Right cardiac atrium (tissue), 5 donors: ENCODE measurements at regions not wholly inside any gene's neighbourhood (a gene's known extent, or its start where the extent isn't known, plus 50 kb on each side); places are given as distances from the start of the nearest gene placed in this dataset.
"Not testable (repeated sequence)": the region's sequence is repeated elsewhere in the genome, so short reads cannot be mapped to it uniquely, and the experiment has no call there.

Experiments used
- ATAC-seq, 2 donors: fragments of 200-7000 bp; cut with Tn5 transposase; one replicate each; pipeline versions ENCODE4 v1.8.0 to v1.9.1; 2020; ENCODE audit warnings: moderate library complexity in 2 of 2, mild to moderate bottlenecking in 1 of 2
- DNase-seq, 3 donors: peaks; one replicate each; pipeline ENCODE4 v3.0.0-alpha.2; 2020
- H3K27ac ChIP-seq: one replicate; pipeline ENCODE4 v1.5.1; 2013; ENCODE audit warnings: mild to moderate bottlenecking, low read length, control low read depth, moderate library complexity
- H3K27me3 ChIP-seq: one replicate; pipeline ENCODE4 v1.6.1; 2013; ENCODE audit not compliant: control insufficient read depth, insufficient read depth
- H3K4me1 ChIP-seq: one replicate; pipeline ENCODE4 v1.6.1; 2013; ENCODE audit warnings: low read length; ENCODE audit not compliant: control insufficient read depth, insufficient read depth
- H3K4me3 ChIP-seq: one replicate; pipeline ENCODE4 v1.5.1; 2013; ENCODE audit warnings: low read length, control low read depth
- H3K9me3 ChIP-seq: one replicate; pipeline ENCODE4 v1.6.1; 2013; ENCODE audit warnings: low read length; ENCODE audit not compliant: control insufficient read depth
- WGBS: extraction: QIAGEN DNeasy Blood & Tissue Kit; methylation state at CpG from one replicate; pipeline ENCODE4 v1.1.7; 2013; 5-methylcytosine and 5-hydroxymethylcytosine counted together
- intact Hi-C, 4 donors: fragments of 100-400 bp; cut with DNase I; formaldehyde crosslinking; loops; one replicate each; pipeline versions ENCODE4 v1.11.0 to v1.14.0; 2022 to 2023
- donor health status: healthy with polysubstance abuse.
- donor health status: DM: no; HTN: yes; CAD: no.
- donor health status: DM: no; HTN: no; CAD: no.
- donor health status: DM: no; HTN: yes; CAD: no; lungs with severe emphysema.
- donor health status: DM: yes; HTN: yes; CAD: no.

DNA sequence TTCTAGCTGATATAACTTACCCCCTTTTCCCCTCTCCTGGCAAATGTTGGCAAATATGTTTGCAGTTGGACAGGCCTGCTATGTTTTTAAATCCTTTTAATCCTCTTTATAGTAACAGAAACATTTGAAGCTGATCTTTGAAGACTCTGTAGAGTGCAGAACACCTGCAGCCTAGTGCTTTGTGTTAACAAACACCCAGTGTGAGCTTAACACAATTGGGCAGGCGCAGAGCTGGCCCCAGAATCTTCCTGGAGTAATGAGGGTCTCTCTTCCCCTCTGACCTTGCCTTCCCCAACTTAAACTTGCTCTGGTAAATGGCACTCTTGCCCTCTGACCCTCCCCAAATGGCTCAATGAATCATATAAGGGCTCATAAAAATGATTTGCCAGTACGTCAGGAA is 247.9 kb upstream of the LYPLAL1 start:
- intact Hi-C loops: no loop called here
- no peak for DNase-seq
- H3K27ac ChIP-seq: no peak overlapping the region
- H3K27me3 ChIP-seq: no peaks in the 10 kb centered on the region
- 96% methylated on average over 2 of the region's 2 CpGs for WGBS
- no peaks in the 10 kb centered on the region for H3K9me3 ChIP-seq
- no peak for ATAC-seq
- H3K4me3 ChIP-seq: no peak overlapping the region
- no peaks in the 10 kb centered on the region for H3K4me1 ChIP-seq

DNA sequence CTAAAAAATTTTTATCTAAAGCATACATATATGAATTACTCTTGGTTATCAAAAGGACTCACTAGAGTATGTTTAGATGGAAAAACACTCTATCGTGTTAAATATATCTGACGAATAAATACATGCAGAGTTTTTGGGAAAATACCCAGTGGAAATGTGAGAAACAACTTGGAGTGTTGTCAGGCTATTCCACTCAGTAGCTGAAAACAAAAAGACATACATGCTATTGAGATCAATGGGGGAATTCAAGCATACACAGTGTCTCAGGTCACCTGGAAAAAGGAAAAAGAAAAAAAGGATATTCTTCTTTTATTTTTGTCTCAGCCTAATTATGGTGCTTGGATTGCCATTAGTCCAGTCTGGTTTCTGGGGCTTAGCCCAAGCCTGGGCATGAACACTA is 247.0 kb upstream of the LYPLAL1 start:
- H3K27ac ChIP-seq: no peak overlapping the region
- 89% methylated on average over 2 of the region's 2 CpGs for WGBS
- no peaks in the 10 kb centered on the region for H3K9me3 ChIP-seq
- intact Hi-C loops: no loop called here
- no peak overlapping the region for H3K4me3 ChIP-seq
- ATAC-seq: no peak
- no peak for DNase-seq
- H3K27me3 ChIP-seq: no peaks in the 10 kb centered on the region
- H3K4me1 ChIP-seq: no peaks in the 10 kb centered on the region

DNA sequence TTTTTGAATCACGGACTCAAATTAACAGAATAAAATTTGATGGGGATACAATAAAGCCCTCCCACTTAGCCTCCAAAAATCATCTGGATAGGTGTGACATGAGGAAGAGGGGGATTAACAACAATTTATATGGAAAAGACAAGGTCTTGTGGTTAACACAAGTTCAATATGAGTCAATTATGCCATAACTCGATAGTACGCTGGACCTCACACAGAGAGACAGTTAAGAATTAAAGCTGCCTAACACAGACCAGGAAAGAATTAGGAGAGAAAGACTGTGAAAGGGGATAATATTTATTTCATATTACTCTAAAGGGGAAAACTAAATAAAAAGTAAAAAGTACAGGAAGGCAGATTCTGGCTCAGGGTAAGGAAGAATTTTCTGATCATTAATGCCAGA is 243.7 kb upstream of the LYPLAL1 start:
- ATAC-seq (no peak), DNase-seq (no peak)
- H3K9me3 ChIP-seq: no peaks in the 10 kb centered on the region
- no peaks in the 10 kb centered on the region for H3K27me3 ChIP-seq
- no peak overlapping the region for H3K27ac ChIP-seq
- H3K4me3 ChIP-seq: no peak overlapping the region
- intact Hi-C loops: no loop called here
- 94% methylated on average over 3 of the region's 3 CpGs for WGBS
- H3K4me1 ChIP-seq: no peaks in the 10 kb centered on the region

DNA sequence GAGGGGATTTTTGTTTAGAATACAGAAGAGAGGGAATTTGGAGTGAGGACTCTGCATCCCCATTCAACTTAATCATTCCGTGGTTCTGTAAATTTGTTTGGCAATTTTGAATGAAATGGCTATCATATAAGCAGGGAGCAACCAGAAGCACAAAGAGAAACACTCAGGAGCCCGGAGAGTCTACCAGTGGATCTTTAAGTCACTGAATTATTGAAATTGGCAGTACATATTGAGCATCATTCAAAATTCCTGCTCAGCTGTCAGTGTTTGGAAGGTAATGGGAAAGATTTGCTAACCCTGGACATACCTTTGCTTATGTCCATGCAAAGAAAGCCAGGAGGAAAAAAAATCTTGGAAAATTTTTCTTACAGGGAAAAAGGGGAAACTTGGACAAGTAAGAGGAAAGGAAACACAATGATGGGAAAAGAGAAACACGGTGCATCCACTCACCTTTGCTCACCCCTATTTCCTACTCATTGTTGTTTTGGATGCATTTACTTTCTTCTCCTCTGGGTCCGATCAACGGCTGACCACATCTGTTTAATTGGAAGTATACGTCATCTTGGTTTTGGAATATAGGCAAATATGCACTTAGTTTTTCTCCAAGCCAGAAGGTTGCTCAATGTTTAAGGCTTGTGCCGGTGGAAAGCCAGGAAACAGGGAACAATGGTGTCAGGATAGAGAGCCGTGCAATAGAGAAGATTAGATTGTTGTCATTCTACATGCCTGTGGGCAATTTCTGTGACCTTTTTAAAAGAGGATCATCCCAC is 243.0 kb upstream of the LYPLAL1 start:
- Histone ChIP-seq H3K9me3 (no peaks in the 10 kb centered on the region), H3K4me3 (no peak overlapping the region), H3K27me3 (no peaks in the 10 kb centered on the region), H3K27ac (no peak overlapping the region), H3K4me1 (no peaks in the 10 kb centered on the region)
- WGBS: 55% methylated on average over 8 of the region's 8 CpGs
- ATAC-seq (peak in 1 of 2 donors; percentile 72), DNase-seq (no peak)
- intact Hi-C loops: no loop called here

DNA sequence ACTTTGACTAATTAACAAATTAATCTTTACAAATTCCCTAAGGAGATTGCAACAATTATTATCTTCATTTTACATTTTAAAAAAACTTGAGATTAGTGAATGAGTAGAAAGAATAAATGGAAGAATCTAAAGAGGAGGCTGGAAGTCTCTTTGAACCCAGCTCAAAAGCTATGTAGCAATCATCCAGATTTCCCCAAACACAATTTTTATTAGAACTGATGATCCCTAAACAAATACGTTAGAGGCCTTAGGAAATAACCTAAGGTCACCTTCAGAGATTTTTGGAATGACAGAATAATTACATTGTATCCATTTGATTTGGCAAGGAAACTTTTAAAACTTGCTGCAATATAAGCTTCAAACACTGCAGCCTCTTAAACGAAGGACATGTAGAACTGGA is 242.4 kb upstream of the LYPLAL1 start:
- Histone ChIP-seq H3K27me3 (no peaks in the 10 kb centered on the region), H3K4me1 (no peaks in the 10 kb centered on the region), H3K27ac (no peak overlapping the region), H3K9me3 (no peaks in the 10 kb centered on the region), H3K4me3 (no peak overlapping the region)
- DNase-seq (no peak), ATAC-seq (no peak)
- intact Hi-C loops: no loop called here
- 71% methylated on average over 2 of the region's 2 CpGs for WGBS

DNA sequence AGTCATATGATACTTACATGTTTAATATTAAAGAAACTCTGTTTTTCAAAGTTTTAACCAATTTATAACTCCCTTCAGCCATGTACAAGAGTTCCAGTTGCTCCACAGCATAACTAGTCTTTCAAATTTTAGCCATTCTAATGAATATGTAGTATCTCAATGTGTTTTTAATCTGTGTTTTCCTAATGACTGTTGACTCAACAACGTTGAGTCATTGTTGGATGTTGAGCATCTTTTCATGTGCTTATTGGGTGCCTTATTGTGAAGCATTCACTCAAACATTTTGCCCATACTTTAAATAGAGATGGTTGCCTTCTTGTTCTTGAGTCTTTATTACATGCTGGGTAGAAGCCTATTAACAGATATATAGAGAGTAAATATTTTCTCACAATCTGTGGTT is 240.2 kb upstream of the LYPLAL1 start:
- no peak overlapping the region for H3K4me3 ChIP-seq
- ATAC-seq: no peak
- WGBS: 33% methylated on average over 1 of the region's 1 CpG
- no peaks in the 10 kb centered on the region for H3K4me1 ChIP-seq
- no peak overlapping the region for H3K27ac ChIP-seq
- DNase-seq: no peak
- no peaks in the 10 kb centered on the region for H3K9me3 ChIP-seq
- intact Hi-C loops: no loop called here
- H3K27me3 ChIP-seq: no peaks in the 10 kb centered on the region

DNA sequence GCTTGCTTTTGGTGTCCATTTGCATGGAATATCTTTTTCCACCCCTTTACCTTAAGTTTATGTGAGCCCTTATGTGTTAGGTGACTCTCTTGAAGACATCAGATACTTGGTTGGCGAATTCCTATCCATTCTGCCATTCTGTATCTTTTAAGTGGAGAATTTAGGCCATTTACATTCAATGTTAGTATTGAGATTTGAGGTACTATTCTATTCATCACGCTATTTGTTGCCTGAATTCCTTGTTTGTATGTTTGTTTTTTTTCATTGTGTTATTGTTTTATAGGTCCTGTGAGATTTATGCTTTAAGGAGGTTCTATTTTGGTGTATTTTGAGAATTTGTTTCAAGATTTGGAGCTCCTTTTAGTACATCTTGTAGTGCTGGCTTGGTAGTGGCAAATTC is 238.3 kb upstream of the LYPLAL1 start:
- H3K9me3 ChIP-seq, intact Hi-C loops, DNase-seq, H3K27ac ChIP-seq, H3K27me3 ChIP-seq, H3K4me3 ChIP-seq, ATAC-seq, H3K4me1 ChIP-seq: not testable (repeated sequence)
- 96% methylated on average over 2 of the region's 2 CpGs for WGBS

DNA sequence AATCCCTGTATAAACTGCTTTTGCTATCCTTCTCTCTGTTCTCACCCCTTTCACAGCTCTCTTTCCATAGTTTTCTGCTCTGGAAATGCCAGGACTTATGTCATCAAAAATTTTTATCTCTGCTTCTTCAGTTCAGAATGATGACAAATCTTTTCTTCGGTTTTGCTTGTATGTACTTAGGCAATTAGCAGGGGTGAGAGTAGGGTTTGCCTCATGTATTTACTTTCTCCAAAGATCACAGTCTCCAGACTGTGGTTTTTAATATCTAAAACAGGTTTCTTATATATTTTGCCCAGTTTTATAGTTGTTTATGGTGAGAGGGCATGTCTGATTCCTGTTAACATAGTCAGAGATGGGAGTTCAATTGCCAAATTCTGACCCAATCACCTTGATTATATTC is 235.4 kb upstream of the LYPLAL1 start:
- Histone ChIP-seq H3K27me3 (no peaks in the 10 kb centered on the region), H3K9me3 (peaks cover 4% of the 10 kb centered on the region), H3K4me1 (no peaks in the 10 kb centered on the region), H3K4me3 (no peak overlapping the region), H3K27ac (no peak overlapping the region)
- intact Hi-C loops: no loop called here
- DNase-seq (no peak), ATAC-seq (no peak)
- 0% methylated on average over 1 of the region's 1 CpG for WGBS

DNA sequence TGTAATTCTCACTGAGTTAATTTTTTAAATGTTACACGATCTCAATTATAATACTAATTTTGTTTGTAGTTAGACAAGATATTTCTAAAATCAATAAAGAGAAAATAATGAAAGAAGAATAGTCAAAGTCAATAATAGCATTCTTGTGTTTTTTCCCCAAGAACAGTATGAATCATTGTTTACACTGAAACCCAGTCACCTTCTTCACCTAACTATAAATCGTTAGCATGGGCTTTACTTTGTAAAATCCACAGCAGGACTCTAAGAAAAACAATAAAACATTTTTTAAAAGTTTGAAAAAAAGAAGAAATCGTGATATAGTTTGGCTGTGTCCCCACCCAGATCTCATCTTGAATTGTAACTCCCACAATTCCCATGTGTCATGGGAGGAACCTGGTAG is 234.6 kb upstream of the LYPLAL1 start:
- Histone ChIP-seq H3K4me3 (no peak overlapping the region), H3K27me3 (no peaks in the 10 kb centered on the region), H3K27ac (no peak overlapping the region), H3K4me1 (no peaks in the 10 kb centered on the region), H3K9me3 (peaks cover 4% of the 10 kb centered on the region)
- ATAC-seq: no peak
- intact Hi-C loops: no loop called here
- WGBS: 83% methylated on average over 3 of the region's 3 CpGs
- DNase-seq: no peak

DNA sequence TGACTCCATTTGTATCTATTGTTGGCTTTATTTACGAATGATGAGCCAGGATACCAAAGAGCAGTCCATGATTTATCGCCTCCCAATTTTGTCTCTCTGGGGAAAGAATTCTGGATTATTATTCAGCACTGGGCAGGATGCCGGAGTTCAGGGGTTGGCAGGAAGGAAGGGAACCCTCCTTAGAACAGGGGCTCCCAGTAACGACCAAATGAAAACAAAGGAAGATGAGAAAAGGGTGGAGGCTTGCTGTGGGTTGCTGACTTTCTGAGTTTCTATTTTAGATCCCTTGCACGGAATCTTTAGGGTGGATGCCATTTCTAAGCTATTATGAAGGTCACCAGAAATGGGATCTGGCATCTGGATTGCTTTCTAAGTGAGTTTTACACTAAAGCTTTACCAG is 231.2 kb upstream of the LYPLAL1 start:
- DNase-seq (peak in 2 of 3 donors; percentile 17 to 35), ATAC-seq (peak; percentile 55 to 98)
- 38% methylated on average over 5 of the region's 5 CpGs for WGBS
- intact Hi-C loops: no loop called here
- no peaks in the 10 kb centered on the region for H3K27me3 ChIP-seq
- no peaks in the 10 kb centered on the region for H3K4me1 ChIP-seq
- H3K27ac ChIP-seq: no peak overlapping the region
- no peak overlapping the region for H3K4me3 ChIP-seq
- H3K9me3 ChIP-seq: peaks cover 4% of the 10 kb centered on the region

DNA sequence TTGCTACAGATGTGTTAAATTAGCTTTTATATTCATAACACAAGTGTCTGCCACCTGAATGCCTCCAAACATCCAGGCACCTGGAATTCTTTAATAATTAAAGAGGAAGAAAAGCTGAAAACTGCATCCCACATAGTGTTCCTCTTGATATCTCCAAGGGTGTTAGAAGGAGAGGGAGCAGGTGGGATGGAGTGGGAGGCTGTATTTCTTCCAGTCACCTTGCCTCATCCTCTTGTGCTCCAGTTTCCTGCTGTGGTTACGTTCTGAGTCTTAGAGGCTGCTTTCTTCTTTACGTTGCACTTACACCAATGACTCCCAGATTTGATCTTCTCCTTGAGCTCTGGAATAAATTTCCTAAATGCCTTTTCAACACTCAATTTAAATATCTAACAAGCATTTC is 230.3 kb upstream of the LYPLAL1 start:
- ATAC-seq: no peak
- H3K27ac ChIP-seq: no peak overlapping the region
- no peaks in the 10 kb centered on the region for H3K4me1 ChIP-seq
- intact Hi-C loops: no loop called here
- 89% methylated on average over 2 of the region's 2 CpGs for WGBS
- H3K4me3 ChIP-seq: no peak overlapping the region
- no peak for DNase-seq
- no peaks in the 10 kb centered on the region for H3K27me3 ChIP-seq
- H3K9me3 ChIP-seq: peaks cover 4% of the 10 kb centered on the region

DNA sequence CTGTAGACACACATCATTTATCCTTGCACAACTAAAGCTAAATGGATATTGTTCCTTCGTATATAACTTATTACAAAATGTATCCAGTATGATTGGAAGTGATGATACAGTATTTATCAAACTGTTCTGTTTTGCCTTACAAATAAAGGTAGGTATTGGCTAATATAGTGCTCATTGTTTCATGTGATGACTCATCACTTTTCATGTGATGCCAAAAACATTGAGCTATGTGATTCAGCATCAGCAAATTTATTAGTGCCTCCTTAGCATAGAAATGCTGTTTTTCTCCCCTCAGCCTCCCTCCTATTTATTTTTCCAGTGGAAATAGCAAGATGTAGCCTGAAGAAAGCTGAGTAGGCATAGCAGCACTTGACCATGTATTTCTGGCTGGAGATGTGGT is 228.6 kb upstream of the LYPLAL1 start:
- H3K4me3 ChIP-seq: no peak overlapping the region
- DNase-seq (no peak), ATAC-seq (no peak)
- WGBS: 92% methylated on average over 1 of the region's 1 CpG
- intact Hi-C loops: no loop called here
- H3K27me3 ChIP-seq: no peaks in the 10 kb centered on the region
- peaks cover 4% of the 10 kb centered on the region for H3K9me3 ChIP-seq
- no peak overlapping the region for H3K27ac ChIP-seq
- no peaks in the 10 kb centered on the region for H3K4me1 ChIP-seq
